Uterus (tissue), 2 donors: ENCODE measurements at regions not wholly inside any gene's neighbourhood (a gene's known extent, or its start where the extent isn't known, plus 50 kb on each side); places are given as distances from the start of the nearest gene placed in this dataset.

Experiments
- POLR2A ChIP-seq, 2 donors: fragments of 450-650 bp; IDR thresholded peaks; one replicate each; pipeline ENCODE4 v1.6.1; 2016; ENCODE audit warnings: antibody characterized with exemption in 2 of 2, mild to moderate bottlenecking in 1 of 2, moderate library complexity in 1 of 2
- TF ChIP-seq, protein P1 (sequence below), 4 experiments: fragments of 200-600 bp in 2 of 4; fragments of 450-650 bp in 2 of 4; sonication (generic) in 2 of 4; IDR thresholded peaks; one replicate each; pipeline ENCODE4 v1.5.1; 2016 to 2019; ENCODE audit warnings: antibody characterized with exemption in 4 of 4, mild to moderate bottlenecking in 2 of 4, moderate library complexity in 1 of 4

- TF ChIP-seq POLR2A (IDR thresholded peaks at IDR 0.05) = no peak
- TF ChIP-seq, protein P1, sequence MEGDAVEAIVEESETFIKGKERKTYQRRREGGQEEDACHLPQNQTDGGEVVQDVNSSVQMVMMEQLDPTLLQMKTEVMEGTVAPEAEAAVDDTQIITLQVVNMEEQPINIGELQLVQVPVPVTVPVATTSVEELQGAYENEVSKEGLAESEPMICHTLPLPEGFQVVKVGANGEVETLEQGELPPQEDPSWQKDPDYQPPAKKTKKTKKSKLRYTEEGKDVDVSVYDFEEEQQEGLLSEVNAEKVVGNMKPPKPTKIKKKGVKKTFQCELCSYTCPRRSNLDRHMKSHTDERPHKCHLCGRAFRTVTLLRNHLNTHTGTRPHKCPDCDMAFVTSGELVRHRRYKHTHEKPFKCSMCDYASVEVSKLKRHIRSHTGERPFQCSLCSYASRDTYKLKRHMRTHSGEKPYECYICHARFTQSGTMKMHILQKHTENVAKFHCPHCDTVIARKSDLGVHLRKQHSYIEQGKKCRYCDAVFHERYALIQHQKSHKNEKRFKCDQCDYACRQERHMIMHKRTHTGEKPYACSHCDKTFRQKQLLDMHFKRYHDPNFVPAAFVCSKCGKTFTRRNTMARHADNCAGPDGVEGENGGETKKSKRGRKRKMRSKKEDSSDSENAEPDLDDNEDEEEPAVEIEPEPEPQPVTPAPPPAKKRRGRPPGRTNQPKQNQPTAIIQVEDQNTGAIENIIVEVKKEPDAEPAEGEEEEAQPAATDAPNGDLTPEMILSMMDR (IDR thresholded peaks at IDR 0.05) = no peak
Observed at GRCh38 chr13:52934258-52934657, 85.8 kb upstream of the PCDH8 start.
